ENCODE measurements at regions not wholly inside any gene's neighbourhood (a gene's known extent, or its start where the extent isn't known, plus 50 kb on each side); places are given as distances from the start of the nearest gene placed in this dataset.
A peak's percentile ranks its signal among the peaks of the same experiment; 100 is the strongest.

DNA sequence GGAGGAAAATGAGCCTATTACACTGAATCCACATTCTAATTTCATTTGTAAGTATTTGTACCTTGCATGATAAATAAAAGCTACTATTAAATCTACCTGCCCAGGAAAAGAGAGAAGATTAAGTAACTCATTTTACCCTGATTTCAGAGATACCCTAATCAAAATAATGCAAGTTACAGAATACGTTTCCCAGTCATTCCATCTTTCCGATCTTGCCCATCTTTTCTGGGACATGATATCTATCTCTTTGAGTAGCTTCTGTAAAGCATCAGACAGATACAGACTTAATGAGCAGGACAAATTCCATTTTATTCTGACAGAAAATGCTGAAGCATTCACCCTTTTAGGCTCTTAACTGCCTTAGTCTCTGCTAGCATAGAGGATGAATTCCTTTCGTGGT lies 56.6 kb downstream of the SPRY2 start:
- DNase-seq = no peak

DNA sequence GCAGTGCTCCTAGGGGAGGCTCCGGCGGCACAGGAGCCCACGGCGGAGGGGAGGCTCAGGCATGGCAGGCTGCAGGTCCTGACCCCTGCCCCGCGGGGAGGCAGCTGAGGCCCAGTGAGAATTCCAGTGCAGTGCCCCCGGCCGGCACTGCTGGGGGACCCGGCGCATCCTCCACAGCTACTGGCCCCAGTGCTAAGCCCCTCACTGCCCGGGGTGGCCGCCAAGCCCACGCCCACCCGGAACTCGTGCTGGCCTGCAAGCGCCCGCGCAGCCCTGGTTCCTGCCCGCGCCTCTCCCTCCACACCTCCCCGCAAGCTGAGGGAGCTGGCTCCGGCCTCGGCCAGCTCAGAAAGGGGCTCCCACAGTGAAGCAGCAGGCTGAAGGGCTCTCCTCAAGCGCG lies 62.2 kb downstream of the SPRY2 start:
- no peak for DNase-seq

DNA sequence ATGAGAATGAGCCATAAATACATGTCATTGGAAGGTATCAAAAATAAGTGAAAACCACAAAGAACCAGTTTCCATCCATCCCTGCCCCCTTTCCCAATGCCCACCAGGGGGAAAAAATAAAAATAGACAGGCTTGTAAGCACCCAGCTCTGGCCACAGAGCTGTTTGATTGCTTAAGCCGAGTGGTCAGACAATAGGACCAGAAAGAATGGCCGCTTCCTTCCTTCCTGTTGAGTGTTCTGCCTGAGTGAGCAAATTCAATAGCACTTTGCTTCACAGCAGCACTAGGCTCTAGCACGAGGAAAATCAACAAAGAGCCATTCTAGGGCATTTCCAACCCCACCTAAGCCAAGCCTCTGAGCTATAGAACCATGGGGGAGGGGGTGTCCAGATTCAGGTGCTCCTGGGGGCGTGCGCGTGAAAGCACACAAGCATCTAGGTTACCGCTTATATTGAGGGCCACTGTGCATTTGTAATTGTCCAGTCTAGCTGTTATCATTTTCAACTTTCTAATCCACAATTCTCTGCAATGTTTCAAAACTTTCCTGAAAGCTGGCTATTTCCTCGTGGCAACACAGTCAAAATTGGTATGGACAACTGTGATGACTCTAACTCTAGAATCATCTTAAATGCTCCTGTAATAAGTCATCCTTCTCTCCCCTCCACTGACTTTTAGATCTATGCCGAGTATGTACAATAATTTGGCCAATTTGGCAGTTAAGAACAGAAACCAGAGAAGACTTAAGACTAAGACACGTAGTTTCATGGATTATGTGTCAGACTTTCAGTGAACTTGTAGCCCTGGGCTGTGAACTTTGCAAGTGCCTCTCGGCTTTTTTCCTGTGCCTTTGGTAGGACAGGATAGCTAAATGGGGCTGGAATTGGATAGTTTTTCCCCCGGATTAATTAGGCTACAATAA lies 64.3 kb downstream of the SPRY2 start:
- peak; percentile 22 for DNase-seq

DNA sequence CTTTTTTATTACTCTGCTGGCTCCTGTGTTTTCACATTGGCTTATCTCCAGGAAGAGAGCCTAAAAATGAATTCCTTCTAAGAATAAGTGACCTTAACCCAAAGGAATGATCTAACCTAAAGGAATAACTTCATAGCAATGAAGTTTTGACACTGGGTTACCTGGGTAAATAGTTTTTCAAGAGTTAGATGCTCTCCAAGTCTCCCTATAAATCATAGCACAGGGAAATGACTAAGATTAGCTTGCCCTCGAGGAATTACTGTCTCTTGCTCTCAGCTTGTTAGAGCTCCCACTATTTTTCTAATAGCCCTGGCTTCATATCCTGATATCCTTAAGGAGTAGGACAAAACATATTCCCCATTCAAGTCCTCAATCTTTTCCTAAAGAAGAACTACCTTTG lies 66.3 kb downstream of the SPRY2 start:
- no peak for DNase-seq

DNA sequence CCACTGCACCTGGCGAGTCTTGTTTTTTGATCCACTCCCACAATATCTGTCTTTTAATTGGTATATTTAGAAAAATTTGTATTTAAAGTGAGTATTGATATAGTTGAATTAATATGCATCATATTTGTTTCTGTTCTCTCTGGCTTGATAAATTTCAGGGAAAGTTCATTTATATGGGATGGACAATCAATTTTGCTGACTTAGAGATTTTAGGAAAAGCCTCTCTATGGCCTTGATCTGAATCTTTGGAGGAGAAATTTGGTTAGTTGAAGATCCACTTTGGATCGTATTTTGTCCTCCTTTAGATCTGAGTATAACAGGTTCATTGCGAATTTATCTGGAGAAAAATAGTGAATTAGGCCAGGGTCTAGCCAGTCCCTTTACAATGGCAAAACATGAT lies 67.2 kb downstream of the SPRY2 start:
- DNase-seq = no peak

DNA sequence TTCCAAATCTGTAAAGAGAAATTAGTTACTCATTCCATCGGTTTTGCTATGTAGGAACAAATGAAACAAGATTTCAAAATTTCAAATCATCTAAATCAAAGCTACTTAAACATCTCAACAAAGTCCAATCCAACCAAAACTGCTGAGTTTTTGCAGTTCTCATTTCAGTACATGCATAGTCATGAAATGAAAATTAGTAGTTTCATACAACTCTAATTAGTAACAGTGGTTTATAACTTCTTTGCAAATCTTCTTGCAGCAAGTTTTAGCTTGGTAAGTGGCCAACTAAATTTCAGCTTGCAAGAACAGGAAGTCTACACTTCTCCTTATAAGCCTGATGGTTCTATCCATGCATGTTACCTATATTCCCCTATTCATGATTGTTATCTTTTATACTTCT lies 75.6 kb downstream of the SPRY2 start:
- no peak for DNase-seq

DNA sequence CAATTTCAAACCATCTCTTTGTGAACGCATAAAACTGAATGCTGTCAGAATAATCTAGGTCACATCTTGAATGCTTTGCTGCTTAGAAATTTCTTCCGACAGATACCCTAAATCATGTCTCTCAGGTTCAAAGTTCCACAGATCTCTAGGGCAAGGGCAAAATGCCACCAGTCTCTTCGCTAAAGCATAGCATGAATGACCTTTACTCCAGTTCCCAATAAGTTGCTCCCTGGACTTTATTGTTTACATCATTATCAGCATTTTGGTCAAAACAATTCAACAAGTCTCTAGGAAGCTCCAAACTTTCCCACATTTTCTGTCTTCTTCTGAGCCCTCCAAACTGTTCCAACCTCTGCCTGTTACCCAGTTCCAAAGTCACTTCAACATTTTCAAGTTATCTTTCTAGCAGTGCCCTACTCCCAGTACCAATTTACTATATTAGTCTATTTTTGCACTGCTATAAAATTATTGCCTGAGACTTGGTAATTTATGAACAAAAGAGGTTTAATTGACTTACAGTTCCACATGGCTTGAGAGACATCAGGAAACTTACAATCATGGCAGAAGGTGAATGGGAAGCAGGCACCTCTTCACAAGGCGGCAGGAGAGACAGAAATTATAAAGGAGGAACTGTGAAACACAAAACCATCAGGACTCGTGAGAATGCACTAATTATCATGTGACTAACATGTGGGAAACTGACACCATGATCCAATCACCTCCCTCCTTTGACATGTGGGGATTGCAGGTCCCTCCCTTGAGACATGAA lies 77.0 kb downstream of the SPRY2 start:
- no peak for DNase-seq

DNA sequence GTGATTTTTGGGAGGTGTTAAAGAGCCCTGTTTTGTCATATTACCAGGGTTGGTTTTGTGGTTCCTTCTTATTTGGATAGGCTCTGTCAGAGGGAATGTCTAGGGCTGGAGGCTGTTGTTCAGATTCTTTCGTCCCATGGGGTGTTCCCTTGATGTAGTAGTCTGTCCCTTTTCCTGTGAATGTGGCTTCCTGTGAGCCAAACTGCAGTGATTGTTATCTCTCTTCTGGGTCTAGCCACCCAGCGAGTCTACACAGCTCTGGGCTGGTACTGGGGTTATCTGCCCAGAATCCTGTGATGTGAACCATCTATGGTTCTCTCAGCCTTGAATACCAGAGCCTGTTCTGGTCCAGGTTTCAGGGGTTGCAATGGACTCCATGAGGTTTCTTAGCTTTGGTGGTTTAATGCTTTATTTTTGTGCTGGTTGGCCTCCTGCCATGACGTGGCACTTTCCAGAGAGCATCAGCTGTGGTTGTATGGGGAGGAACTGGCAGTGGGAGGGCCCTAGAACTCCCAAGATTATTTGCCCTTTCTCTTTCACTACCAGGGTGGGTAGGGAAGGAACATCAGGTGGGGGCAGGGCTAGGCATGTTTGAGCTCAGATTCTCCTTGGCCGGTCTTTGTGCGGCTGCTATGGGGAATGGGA lies 78.8 kb downstream of the SPRY2 start:
- DNase-seq = no peak

DNA sequence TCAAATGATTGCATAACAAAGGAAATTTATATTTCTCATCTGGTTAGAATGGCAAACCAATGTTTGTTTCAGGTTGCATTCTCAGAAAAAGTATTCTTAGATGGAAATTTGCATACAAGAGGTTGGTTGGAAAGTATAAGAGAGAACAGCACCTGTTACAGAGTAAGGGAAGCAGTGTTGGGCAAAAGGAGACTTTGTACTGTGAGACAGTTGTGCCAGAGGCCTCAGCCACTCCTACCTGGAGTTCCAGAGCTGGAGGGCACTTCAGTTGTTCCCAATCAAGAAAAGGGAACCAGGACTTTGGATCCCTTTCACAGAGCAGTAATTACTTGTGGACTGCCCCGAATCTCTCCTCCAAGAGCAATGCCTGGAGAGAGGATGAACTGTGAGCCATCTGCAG lies 81.8 kb downstream of the SPRY2 start:
- no peak for DNase-seq

DNA sequence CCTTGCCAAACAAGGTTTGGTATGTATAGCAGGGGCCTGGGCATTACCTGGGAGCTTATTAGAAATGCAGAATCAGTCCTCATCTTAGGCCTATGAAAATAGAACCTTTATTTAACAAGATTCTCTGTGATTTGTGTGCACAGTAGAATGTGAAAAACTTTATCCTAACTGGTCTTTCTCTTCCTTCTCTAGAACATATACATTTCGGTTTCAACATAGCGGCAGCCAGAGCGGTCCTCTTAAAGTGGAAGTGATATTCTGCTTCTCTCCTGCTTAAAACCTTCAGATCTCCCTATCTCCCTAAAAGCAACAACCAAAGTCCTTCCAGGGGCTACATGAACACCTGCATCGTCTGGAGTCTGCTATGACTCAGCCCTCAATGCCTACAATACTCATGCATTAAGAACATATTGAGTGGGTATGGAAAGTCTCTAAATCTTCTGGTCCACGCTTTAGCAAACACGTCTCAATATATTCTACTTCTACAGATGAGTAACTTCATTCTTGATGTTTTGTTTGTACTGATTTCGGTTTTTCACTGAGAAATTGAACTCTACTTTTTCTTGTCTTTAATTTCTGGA lies 84.5 kb downstream of the SPRY2 start:
- no peak for DNase-seq

DNA sequence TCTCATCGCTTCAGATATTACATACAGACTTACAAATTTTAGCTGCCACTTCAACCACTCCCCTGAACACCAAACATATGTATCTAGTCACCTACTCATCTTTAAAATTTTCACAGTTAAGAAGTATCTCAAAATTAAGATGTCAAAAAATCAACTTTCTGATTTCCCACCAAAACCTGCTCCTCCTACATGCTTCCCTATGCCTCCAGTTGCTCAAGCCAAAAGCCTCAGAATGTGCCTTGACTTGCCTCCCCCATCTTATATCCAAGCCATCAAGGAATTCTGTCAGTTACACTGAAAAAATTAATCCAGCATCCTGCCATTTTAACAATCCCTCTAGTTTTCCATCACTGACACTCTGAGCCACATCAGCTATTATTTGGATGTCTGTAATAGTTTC lies 85.0 kb downstream of the SPRY2 start:
- no peak for DNase-seq

DNA sequence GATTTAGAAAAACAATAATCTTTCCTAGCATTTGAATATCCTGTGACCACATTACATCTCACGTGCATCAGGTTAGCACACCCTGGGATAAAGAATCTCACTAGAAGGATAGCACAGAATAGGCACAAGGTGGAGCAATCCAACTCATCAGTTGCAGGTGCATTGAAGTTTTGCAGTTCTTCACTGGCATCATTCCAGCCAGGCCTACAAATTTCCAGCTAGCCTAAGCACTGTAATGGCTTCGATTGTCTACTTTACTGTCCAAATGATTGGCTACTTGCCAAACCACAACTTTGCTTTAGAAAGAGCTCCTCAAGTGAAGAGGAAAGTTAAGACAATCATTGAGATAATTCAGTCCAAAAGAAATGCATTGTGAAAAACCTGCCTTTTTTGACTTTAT lies 89.5 kb downstream of the SPRY2 start:
- no peak for DNase-seq

DNA sequence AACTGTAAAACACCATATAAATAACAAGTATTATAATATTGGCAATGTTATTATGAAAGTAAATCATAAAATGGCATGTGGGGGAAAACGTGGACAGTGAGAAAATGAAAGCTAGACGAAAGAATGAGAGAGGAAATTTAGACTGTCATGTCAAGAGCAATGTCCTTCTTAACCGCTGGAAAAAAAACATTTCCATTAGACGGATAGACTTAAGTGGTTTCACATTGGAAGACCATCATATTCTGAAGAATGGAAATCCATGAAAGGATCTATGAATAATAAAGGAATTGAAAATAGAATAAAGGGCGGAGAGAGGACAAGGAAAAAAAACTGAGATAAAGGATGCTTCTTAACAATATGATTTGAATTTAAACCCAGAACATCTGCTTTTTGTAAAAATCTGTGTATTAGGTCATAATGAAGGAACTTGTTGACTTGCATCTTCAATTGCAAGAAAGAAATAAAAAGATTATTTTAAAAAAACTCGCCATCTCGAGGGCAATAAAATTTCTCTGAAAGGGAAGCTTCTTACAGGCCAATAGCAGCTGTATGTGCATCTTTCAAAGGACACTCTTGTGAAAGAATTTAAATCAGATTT lies 90.6 kb downstream of the SPRY2 start:
- DNase-seq = no peak

DNA sequence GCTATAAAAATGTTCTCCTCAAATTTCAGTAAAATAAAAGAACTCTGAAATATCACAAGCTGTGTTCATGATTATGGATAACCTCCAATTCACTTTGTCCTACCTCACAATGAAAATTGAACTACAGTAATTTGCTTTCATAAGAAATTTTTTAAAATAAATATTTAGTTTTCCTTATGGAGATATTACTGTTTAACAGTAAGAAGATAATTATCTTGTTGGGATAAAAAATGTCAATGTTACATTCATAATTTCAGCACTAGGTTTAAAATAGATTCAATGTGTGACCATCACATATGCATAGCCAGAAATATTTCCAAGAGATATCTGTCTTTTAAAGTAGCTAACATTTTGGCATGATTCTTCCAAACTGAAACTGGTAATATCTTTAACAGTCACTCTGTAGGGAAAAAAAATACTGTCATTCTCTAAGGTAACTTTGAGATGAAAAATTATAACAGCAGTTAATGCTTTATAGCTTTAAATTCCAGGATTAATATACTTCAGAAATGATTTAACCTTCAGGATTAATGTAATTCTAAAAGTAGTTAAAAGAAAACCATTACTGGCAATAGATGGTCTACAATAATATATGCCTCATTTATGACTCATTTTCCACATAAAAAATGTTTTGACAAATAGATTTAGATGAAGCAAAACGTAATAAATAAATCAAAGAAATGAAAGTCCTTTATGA lies 91.3 kb downstream of the SPRY2 start:
- DNase-seq = no peak

DNA sequence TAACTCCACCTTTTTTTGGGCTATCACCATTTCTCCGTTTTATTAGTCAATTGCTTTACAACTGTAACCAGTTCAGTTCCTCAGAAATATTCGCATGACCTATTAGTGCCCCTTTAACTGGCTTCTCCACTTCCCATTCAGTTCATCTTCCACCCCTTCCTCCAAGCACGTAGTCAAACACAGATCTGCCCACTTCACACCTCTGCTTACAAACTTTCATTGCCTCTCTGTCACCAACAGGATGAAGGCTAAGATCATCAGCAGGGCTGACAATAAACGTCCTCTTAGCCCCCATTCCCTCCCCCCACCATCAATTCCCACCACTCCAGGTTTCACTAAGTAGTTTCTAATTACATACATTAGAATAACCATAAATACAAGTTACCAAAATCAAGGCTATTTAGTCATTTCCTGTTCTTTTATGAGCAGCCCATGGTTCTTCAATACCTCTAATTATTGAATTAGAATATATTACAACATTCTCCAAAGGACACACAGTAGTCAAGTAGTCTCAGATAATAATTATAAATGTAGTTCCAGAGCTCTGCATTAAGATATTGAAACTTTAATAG lies 95.7 kb downstream of the SPRY2 start:
- DNase-seq = no peak

DNA sequence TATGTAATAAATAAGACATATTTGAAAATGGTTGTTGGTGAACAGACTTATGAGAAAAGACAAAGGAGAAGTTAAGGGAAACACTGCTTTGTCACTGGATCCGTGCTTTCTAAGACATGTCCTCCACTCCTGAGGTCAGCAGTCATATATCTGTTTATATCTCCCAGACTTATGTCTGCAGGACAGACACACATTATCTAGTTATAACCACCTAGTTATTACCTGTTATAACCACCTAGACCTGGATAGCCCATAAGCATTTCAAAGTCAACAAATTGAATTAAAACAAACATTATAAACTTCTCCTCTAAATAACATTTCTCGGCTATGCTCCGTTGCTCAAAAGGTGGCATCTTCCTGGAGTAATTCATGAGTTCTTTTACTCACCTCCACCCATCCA lies 96.4 kb downstream of the SPRY2 start:
- peak; percentile 11 for DNase-seq

DNA sequence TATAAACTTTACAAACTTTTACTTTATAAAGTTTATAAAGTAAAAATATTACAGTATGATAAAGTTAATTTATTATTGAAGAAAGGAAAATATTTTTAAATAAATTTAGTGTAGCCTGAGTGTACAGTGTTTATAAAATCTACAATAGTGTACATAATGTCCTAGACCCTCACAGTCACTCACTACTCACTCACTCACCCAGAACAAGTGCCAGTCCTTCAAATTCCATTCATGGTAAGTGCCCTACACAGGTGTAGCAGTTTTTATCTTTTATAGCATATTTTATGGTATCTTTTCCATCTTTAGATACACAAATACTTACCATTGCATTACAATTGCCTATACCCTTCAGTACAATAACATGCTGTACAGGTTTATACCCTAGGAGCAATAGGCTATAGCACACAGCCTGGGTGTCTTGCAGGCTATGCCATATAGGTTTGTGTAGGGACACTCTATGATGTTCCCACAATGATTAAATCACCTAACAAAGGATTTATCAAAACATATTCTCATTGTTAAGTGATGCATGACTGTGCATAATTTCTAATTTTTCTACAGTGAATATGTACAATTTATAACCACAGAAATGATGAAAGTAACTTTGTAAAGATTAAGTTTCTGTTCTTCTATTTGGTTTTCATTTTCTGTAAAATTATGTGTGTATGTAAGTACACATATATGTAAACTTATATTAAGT lies 98.0 kb downstream of the SPRY2 start:
- no peak for DNase-seq

DNA sequence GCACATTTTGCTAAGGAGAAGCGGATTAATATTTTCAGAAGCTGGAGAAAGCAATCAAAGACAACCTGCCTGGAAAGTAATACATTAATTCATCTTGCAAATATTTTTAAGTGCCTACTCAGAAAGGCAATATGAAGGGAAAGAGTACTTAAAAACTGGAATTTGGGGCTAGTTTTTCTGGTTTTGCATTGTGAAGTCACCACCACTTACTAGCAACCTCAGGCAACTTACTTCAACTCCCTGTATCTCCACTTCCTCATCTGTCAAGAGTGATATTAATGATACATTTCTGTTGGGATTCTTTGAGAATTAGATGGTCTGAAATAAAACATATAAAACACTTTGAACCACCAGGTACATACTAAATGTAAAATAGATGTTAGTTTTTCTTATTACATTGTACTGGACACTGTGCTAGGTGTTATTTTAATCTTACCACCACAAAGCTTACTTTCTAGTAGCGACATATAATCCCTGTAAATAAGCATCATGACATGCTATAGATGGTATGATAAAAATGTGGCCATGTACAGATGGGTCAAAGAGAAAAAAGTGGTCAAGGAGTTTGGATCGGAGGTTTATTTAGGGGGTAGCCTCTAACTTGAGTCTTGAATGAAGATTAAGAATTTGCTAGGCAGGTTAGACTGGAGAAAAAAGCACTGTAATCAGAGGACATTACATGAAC lies 101.2 kb downstream of the SPRY2 start:
- peak; percentile 19 for DNase-seq

DNA sequence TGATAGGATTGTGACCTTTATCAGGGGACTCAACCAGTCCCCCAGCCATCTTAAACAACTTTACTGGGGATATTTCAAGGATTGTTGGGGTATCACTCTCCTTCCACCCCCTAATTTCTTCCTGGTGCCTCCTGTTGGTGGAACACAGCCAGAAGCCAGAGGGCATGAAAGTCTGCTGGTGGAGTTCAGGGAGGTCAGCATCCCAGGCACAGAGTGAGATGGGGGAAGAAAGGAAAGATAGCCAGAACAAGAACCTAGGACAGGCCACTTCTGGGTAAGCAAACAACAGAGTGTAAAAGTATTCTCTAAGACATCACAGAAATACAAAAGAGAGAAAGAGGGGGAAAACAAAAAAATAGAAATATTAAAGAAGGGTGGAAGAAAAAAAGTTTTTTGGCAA lies 101.8 kb downstream of the SPRY2 start:
- no peak for DNase-seq

DNA sequence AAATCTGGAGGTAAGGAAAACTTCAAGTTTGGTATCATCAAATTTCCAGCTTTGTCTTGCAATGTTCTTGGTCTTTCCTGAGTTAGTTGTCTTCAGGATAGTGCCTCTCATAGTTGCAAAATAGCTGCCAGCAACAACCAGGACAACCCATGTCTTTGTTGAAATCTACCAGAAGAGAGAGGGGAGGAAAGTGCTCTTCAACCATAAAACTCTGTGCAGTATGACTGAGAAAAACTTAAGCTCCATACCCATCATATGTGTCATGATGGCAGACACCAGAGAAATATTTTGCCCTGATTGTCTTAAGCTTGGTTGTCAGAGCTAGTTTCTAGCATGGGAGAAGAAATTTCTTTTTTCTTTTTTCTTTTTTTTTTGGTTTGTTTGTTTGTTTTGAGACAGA lies 103.3 kb downstream of the SPRY2 start:
- no peak for DNase-seq

DNA sequence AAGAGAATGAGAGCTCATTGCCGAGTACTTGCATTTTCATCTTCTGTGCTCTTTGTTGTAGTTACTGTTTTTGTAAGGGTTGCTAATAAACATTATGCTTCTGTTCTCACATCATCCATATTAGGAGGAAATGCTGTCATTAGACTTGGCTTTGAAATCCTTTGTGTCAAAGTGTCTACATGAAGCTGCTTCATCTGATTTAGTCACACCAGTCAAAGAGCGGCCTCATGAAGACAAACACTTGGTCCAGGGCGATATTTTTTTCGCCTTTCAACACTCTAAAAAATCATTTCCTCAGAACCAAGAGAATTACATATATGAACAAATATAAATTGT lies 105.0 kb downstream of the SPRY2 start:
- peak; percentile 55 for DNase-seq
